SK-MEL-5 (cell line): ENCODE measurements at regions not wholly inside any gene's neighbourhood (a gene's known extent, or its start where the extent isn't known, plus 50 kb on each side); places are given as distances from the start of the nearest gene placed in this dataset.
A peak's percentile ranks its signal among the peaks of the same experiment; 100 is the strongest.

Experiments used
- DNase-seq: peaks from one replicate; pipeline ENCODE4 v3.0.0-alpha.2; 2016; ENCODE audit warnings: low read depth, low spot score
- in situ Hi-C: cut with HindIII; loops from 2 replicates; pipeline ENCODE4 v1.10.0; 2016; ENCODE audit warnings: low sequenced_read_pairs, high pct_unique_total_duplicates, low pct_unique_long_range_greater_than_20kb
- small RNA-seq, 2 experiments: library from RNA; depleted of rRNA; stranded (forward); fragments of <200 nt; gene quantifications; one replicate each; pipeline ENCODE3, GENCODE V24; 2014

GRCh38 chr3:130255442-130255841, 90.0 kb upstream of the COL6A5 start:
- in situ Hi-C loops, result no loop called here
- DNase-seq, result no peak

GRCh38 chr3:130256821-130257340, 88.6 kb upstream of the COL6A5 start:
- in situ Hi-C loops, result no loop called here
- DNase-seq, result no peak

GRCh38 chr3:130258532-130258952, 86.9 kb upstream of the COL6A5 start:
- DNase-seq, result no peak
- in situ Hi-C loops, result no loop called here

- in situ Hi-C loops, result no loop called here
Measured at GRCh38 chr3:130259166-130259874, 86.2 kb upstream of the COL6A5 start.

GRCh38 chr3:130260918-130261317, 84.6 kb upstream of the COL6A5 start:
- no peak for DNase-seq
- in situ Hi-C loops, result no loop called here

More at GRCh38 chr3:130259166-130259874, 86.2 kb upstream of the COL6A5 start:
- DNase-seq, result no peak

GRCh38 chr3:130263708-130264107, 81.8 kb upstream of the COL6A5 start:
- no peak for DNase-seq
- in situ Hi-C loops, result no loop called here

- in situ Hi-C loops, result no loop called here
- no peak for DNase-seq
Measured at GRCh38 chr3:130266817-130267216, 78.7 kb upstream of the COL6A5 start.

DNA sequence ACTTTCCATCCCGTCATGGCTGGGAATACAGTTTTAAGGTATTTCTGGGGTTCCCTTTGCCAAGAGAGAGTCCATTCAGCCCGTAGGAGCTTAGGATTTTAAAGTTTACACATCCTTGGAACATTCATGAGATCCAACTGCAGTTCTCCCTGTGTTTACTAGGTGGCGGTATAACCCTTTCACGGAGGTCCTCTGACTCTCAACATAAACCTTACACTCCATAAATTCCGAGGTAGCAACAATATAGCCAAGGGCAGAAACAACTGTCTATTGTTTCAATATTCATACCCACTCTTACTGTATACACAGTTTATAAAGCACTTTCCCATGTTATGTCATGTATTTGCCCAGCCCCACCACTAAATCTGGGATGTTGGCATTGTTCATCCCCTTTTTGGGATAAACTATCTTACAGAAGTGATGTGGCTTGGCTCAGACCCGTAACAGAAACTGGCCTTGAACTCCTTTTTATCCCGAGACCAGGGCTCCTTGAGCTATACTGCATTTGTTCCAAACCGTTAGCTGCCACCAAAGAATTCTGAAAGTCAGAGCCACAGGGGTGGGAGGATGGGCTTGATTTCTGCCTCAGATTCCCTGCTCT, 69.2 kb upstream of the COL6A5 start:
- in situ Hi-C loops, result no loop called here
- peak; percentile 66 for DNase-seq

DNA sequence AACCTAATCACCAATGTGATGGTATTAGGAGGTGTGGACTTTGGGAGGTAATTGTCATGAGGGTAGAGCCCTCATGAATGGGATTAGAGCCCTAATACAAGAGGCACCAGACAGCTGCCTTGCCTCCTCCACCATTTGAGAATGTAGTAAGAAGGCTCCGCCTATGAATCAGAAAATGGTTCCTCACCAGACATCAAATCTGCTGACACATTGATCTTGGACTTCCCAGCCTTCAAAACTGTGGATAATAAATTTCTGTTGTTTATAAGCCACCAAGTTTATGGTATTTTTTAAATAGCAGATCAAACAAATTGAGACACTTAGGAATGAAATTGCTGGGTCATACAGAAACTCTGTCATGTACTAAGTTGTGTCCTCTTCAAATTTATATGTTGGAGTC, 56.8 kb upstream of the COL6A5 start:
- in situ Hi-C loops, result no loop called here
- no peak for DNase-seq

DNA sequence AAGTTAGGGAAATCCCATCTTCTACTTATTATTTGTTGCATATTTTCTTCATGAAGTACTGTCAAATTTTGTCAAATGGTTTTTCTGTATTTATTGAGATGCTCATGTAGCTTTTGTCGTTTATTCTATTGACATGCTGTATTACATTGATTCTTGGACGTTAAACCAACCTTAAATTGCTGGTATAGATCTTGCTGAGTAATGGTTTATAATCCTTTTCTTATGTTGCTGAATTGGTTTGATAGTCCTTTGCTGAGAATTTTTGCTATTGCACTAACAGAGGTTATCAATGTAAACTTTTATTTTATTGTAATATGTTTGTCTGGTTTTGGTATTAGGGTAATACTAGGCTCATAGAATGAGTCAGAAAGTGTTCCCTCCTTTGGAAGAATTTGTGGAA, 54.3 kb upstream of the COL6A5 start:
- DNase-seq, result no peak
- in situ Hi-C loops, result no loop called here

GRCh38 chr3:130293247-130293646, 52.2 kb upstream of the COL6A5 start:
- in situ Hi-C loops, result no loop called here
- DNase-seq, result no peak

Small RNA genes lying in the stretch of these regions (small RNA-seq; reads per million reads assigned to genes)
- 0 reads per million in 2 experiments for gene ENPP7P3
- gene SNRPCP8, result 0 reads per million in 2 experiments
